Esophagus muscularis mucosa (tissue), 4 donors: ENCODE measurements at regions not wholly inside any gene's neighbourhood (a gene's known extent, or its start where the extent isn't known, plus 50 kb on each side); places are given as distances from the start of the nearest gene placed in this dataset.

Experiments used
- CTCF ChIP-seq, 3 experiments: fragments of 200-600 bp in 2 of 3; fragments of 450-650 bp in 1 of 3; sonication (generic) in 2 of 3; IDR thresholded peaks; one replicate each; pipeline ENCODE4 v1.5.1; 2017 to 2019; ENCODE audit warnings: antibody characterized with exemption in 3 of 3, mild to moderate bottlenecking in 2 of 3, moderate library complexity in 1 of 3
- EP300 ChIP-seq: sonication (generic); formaldehyde crosslinking; IDR thresholded peaks from one replicate; pipeline ENCODE4 v1.6.1; 2017; ENCODE audit warnings: antibody characterized with exemption
- POLR2A ChIP-seq: fragments of 450-650 bp; IDR thresholded peaks from one replicate; pipeline ENCODE4 v1.6.1; 2017; ENCODE audit warnings: antibody characterized with exemption, moderate library complexity, mild to moderate bottlenecking, low read depth

GRCh38 chr10:3238115-3238871, 65.7 kb upstream of the PITRM1 start:
- TF ChIP-seq EP300 = no peak
- TF ChIP-seq CTCF (IDR thresholded peaks at IDR 0.05) = no peak
- no peak for TF ChIP-seq POLR2A
